Transverse colon (tissue), 3 donors: ENCODE measurements at regions not wholly inside any gene's neighbourhood (a gene's known extent, or its start where the extent isn't known, plus 50 kb on each side); places are given as distances from the start of the nearest gene placed in this dataset.
"Not testable (repeated sequence)": the region's sequence is repeated elsewhere in the genome, so short reads cannot be mapped to it uniquely, and the experiment has no call there.

Experiments used
- CTCF ChIP-seq, 5 experiments: fragments of 200-600 bp in 3 of 5; fragments of 450-650 bp in 2 of 5; sonication (generic) in 3 of 5; IDR thresholded peaks; 1 replicate in 2 of 5; 2 replicates in 3 of 5; pipeline ENCODE4 v1.5.1; 2016 to 2017; ENCODE audit warnings: antibody characterized with exemption in 5 of 5, inconsistent platforms in 3 of 5, mild to moderate bottlenecking in 2 of 5, moderate library complexity in 1 of 5
- EP300 ChIP-seq: sonication (generic); formaldehyde crosslinking; IDR thresholded peaks from one replicate; pipeline ENCODE4 v1.6.1; 2017; ENCODE audit warnings: antibody characterized with exemption, low read depth
- POLR2A ChIP-seq: fragments of 450-650 bp; IDR thresholded peaks from one replicate; pipeline ENCODE4 v1.6.1; 2016; ENCODE audit warnings: antibody characterized with exemption, mild to moderate bottlenecking, moderate library complexity

GRCh38 chr15:26244782-26245181 is 381.7 kb upstream of the ATP10A start:
- not testable (repeated sequence) for TF ChIP-seq CTCF (IDR thresholded peaks at IDR 0.05); POLR2A; EP300
